Stimulated activated CD4-positive, alpha-beta T cell treated with anti-CD3 and anti-CD28 coated beads, TNF-alpha, amount 100 ng/mL, for 48 hours (primary cell): ENCODE measurements at regions not wholly inside any gene's neighbourhood (a gene's known extent, or its start where the extent isn't known, plus 50 kb on each side); places are given as distances from the start of the nearest gene placed in this dataset.
A peak's percentile ranks its signal among the peaks of the same experiment; 100 is the strongest.

ENCODE experiments used
- DNase-seq, 3 donors: peaks; one replicate each; pipeline ENCODE4 v3.0.0-alpha.2; 2020; ENCODE audit warnings: low read depth in 3 of 3

DNA sequence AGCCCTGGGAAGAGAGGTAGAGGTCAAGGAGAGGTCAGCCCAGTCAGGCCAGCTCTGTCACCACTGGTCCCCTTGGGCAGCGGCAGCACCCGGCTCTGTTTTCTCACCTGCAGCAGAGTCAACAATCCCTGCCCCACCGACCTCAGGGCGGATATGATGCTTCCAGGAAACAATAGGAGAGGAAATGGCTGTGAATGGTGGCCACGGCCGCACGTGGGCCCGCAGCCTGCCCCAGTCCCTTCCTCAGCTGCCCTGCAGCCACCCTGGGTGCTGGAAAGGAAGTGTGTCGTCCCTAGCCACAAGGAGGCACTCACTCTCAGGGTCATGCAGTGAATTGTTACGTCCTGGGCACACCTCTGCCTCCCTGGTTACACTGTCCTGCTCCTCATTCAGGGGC, 92.5 kb upstream of the ENPP6 start:
- DNase-seq = no peak

GRCh38 chr4:184309241-184310170, 91.8 kb upstream of the ENPP6 start:
- DNase-seq = peak in 1 of 3 donors; percentile 35

DNA sequence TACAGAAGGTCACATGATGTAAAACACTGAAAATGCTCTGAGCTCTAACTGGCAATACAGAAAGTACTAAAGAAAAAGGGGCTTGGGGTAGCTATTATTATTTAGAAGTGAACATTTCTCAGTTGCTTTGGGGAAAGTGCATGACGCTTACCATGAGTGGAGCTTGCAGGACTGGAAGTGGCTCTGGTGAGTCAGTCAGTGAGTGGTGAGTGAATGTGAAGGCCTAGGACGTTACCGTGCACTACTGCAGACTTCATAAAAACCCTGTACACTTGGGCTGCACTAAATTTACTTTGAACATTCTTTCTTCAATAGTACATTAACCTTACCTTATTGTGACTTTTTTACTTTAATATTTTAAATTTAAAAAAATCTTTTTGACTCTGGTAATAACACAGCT, 89.3 kb upstream of the ENPP6 start:
- DNase-seq = no peak

DNA sequence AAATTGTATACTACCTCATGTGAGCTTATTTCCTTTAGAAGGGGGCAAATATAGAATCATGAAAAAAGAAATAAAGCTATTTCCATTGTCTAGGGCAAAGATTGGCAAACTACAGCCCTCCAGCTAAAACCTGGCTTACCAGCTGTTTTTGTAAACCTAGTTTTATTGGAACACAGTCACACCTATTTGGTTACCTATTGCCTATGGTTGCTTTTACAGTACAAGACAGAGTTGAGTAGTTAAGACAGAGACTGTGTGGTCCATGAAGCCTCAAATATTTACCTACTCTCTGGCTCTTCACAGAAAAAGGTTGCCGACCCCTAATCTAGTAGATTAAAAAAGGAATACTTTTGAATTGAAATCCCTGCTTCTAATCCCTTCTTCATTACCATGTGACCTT, 88.8 kb upstream of the ENPP6 start:
- DNase-seq = no peak

GRCh38 chr4:184300816-184301215, 83.1 kb upstream of the ENPP6 start:
- no peak for DNase-seq

- DNase-seq = no peak
Observed at GRCh38 chr4:184298254-184298653, 80.6 kb upstream of the ENPP6 start.

GRCh38 chr4:184295206-184295605, 77.5 kb upstream of the ENPP6 start:
- DNase-seq = no peak

GRCh38 chr4:184294606-184295133, 77.0 kb upstream of the ENPP6 start:
- DNase-seq = no peak

GRCh38 chr4:184293552-184293951, 75.9 kb upstream of the ENPP6 start:
- DNase-seq = no peak

GRCh38 chr4:184292877-184293276, 75.2 kb upstream of the ENPP6 start:
- no peak for DNase-seq

DNA sequence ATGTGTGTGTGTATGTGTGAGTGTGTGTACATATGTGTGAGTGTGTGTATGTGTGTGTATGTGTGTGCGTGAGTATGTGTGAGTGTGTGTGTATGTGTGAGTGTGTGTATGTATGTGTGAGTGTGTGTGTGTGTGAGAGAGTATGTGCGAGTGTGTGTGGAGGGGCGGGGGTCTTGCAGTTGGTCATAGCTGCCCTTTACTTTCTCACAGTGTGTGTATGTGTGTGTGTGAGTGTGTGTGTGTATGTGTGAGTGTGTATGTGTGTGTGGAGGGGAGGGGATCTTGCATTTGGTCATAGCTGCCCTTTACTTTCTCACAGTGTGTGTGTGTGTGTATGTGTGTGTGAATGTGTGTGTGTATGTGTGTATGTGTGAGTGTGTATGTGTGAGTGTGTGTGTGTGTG, 74.8 kb upstream of the ENPP6 start:
- DNase-seq = no peak

GRCh38 chr4:184289179-184289535, 71.5 kb upstream of the ENPP6 start:
- DNase-seq = no peak

DNA sequence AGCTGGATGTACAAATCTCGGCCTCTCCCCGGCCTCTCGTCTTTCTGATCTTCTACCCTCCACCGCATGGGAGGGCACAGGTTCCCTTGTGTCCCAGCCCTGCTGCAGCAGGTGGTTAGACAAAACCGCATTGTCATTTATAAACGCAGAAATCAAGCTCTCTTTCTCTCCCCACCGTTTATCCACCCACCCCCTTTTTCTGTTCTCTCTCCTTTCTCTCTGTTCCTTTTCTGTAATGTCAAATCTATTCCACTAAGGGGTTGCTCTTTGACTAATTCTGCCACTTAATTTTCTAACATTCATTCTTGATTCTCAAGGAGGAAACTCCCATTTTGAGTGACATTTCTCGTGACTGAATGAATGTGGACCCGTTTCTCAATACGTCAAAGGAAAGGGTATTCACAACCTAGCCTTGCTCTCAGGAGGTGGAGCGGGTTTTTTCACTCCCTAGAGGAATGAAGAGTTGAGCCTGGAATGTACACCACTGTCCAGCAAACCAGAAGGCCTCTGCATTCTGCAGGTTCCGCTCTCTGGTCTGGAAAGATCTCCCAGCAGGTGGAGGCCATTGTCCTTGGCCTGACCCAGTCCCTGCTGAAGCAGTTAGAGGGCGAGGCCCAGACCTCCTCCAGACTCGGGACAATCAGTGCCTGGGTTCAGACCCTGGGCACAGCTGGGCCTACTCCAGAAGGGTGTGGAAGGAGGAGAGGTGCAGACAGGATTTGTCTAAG, 70.9 kb upstream of the ENPP6 start:
- peak in 1 of 3 donors; percentile 38 for DNase-seq

- DNase-seq = no peak
Observed at GRCh38 chr4:184287697-184288255, 70.1 kb upstream of the ENPP6 start.

GRCh38 chr4:184286358-184286757, 68.7 kb upstream of the ENPP6 start:
- DNase-seq = no peak

- DNase-seq = no peak
Observed at GRCh38 chr4:184284742-184285141, 67.1 kb upstream of the ENPP6 start.

- no peak for DNase-seq
Observed at GRCh38 chr4:184284336-184284690, 66.6 kb upstream of the ENPP6 start.

- DNase-seq = no peak
Observed at GRCh38 chr4:184283659-184284335, 66.1 kb upstream of the ENPP6 start.

DNA sequence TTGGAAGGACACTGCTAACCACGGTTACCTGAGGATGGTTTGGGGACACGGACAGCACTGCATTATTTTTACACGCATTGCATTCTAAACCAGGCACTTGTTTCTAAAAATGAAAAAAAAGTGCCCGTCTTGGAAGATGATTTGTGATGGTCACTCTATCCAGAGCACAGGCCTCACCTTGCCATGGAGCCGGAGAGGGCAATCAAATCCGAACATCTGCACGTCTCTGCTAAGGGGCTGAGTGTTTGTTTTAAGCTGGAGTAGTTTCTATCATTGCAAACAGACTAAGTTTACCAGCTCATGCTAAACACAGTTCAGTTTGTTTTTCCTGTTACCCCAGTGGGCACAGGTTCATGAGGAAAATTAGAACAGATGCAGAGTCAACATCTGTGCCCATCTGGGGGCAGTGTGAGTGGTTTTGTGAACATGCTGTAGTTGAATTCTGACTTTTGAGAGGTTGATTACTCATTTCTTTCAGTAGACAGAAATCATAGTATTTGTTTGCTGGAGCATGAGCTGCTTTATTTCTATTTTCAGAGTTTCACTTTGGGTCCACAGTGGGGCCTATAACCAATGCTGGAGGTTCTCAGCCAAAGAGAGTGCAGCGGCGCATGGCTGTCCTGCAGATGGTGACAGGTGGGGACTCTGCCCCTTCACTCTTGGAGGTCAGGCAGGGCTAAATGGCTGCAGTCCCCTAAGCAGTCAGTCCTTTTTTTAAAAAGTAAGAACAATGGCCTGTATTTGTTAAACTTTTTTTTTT, 65.4 kb upstream of the ENPP6 start:
- no peak for DNase-seq

DNA sequence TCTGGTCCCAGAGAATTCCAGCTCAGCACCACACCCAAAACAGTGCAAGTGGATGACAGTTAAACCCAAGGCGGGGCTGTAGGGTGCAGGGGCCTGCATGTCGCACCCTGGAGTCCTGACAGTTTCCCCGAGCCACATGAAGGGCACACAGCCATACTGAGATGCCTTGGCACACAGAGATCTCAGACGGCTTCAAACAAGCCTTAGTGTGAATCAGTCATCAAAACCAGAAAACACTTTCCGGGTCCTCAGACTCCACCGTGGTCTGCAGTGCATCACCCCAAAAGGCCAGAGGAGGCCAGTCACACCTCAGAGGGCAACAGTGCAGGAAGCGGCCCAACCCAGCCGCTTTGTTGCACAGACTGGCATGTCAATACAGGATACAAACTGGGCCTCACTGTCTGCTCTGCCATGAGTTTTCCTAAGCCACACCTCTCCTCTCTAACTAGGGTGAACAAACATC, 64.6 kb upstream of the ENPP6 start:
- DNase-seq = peak in 1 of 3 donors; percentile 61
